NAMALWA (cell line): ENCODE measurements at regions not wholly inside any gene's neighbourhood (a gene's known extent, or its start where the extent isn't known, plus 50 kb on each side); places are given as distances from the start of the nearest gene placed in this dataset.
"Not testable (repeated sequence)": the region's sequence is repeated elsewhere in the genome, so short reads cannot be mapped to it uniquely, and the experiment has no call there.

Experiments used
- DNase-seq: peaks from one replicate; pipeline ENCODE4 v3.0.0-alpha.2; 2015; ENCODE audit warnings: low spot score

- no peak for DNase-seq
Measured at GRCh38 chr1:79781261-79781660, 774.7 kb upstream of the ADGRL4 start.

GRCh38 chr1:79777481-79778219, 771.1 kb upstream of the ADGRL4 start:
- peak; percentile 73 for DNase-seq

GRCh38 chr1:79775402-79775801, 768.9 kb upstream of the ADGRL4 start:
- no peak for DNase-seq

GRCh38 chr1:79773385-79773784, 766.9 kb upstream of the ADGRL4 start:
- DNase-seq, result no peak

- DNase-seq, result no peak
Measured at GRCh38 chr1:79762461-79762860, 755.9 kb upstream of the ADGRL4 start.

GRCh38 chr1:79760531-79760930, 754.0 kb upstream of the ADGRL4 start:
- DNase-seq, result no peak

- DNase-seq, result no peak
Measured at GRCh38 chr1:79749607-79750006, 743.1 kb upstream of the ADGRL4 start.

- no peak for DNase-seq
Measured at GRCh38 chr1:79745929-79746328, 739.4 kb upstream of the ADGRL4 start.

- DNase-seq, result no peak
Measured at GRCh38 chr1:79744746-79745145, 738.2 kb upstream of the ADGRL4 start.

GRCh38 chr1:79741720-79742421, 735.3 kb upstream of the ADGRL4 start:
- peak; percentile 13 for DNase-seq

GRCh38 chr1:79738101-79738500, 731.6 kb upstream of the ADGRL4 start:
- DNase-seq, result no peak

GRCh38 chr1:79737193-79737592, 730.7 kb upstream of the ADGRL4 start:
- DNase-seq, result peak; percentile 33

GRCh38 chr1:79732950-79733349, 726.4 kb upstream of the ADGRL4 start:
- DNase-seq, result no peak

- DNase-seq, result no peak
Measured at GRCh38 chr1:79726911-79727310, 720.4 kb upstream of the ADGRL4 start.

GRCh38 chr1:79726321-79726720, 719.8 kb upstream of the ADGRL4 start:
- DNase-seq, result no peak

GRCh38 chr1:79716447-79716846, 709.9 kb upstream of the ADGRL4 start:
- DNase-seq, result no peak

GRCh38 chr1:79714664-79715063, 708.1 kb upstream of the ADGRL4 start:
- no peak for DNase-seq

GRCh38 chr1:79711001-79711431, 704.5 kb upstream of the ADGRL4 start:
- DNase-seq, result peak; percentile 72

GRCh38 chr1:79708646-79709265, 702.2 kb upstream of the ADGRL4 start:
- DNase-seq, result peak; percentile 31

- no peak for DNase-seq
Measured at GRCh38 chr1:79705218-79705617, 698.7 kb upstream of the ADGRL4 start.

- no peak for DNase-seq
Measured at GRCh38 chr1:79704067-79704466, 697.5 kb upstream of the ADGRL4 start.

GRCh38 chr1:79702336-79702999, 695.9 kb upstream of the ADGRL4 start:
- DNase-seq, result not testable (repeated sequence)

- DNase-seq, result no peak
Measured at GRCh38 chr1:79695138-79695537, 688.6 kb upstream of the ADGRL4 start.
